ENCODE measurements at regions not wholly inside any gene's neighbourhood (a gene's known extent, or its start where the extent isn't known, plus 50 kb on each side); places are given as distances from the start of the nearest gene placed in this dataset.
"Not testable (repeated sequence)": the region's sequence is repeated elsewhere in the genome, so short reads cannot be mapped to it uniquely, and the experiment has no call there.

- no peak for TF ChIP-seq POLR2A (IDR thresholded peaks at IDR 0.05; ENCODE audit: low read depth, low read length)
- DNase-seq (ENCODE audit: insufficient read length, low spot score) (no peak), FAIRE-seq (no peak)
These were observed 302.7 kb downstream of the RFPL4B start for GRCh38 chr6:112649853-112650252.

- no peak for FAIRE-seq
- DNase-seq (ENCODE audit: insufficient read length, low spot score) = no peak
- no peak for TF ChIP-seq POLR2A (IDR thresholded peaks at IDR 0.05; ENCODE audit: low read depth, low read length)
These were observed 304.1 kb downstream of the RFPL4B start for GRCh38 chr6:112651239-112651638.

GRCh38 chr6:112659912-112660311, 312.8 kb downstream of the RFPL4B start:
- DNase-seq (ENCODE audit: insufficient read length, low spot score) (no peak), FAIRE-seq (no peak)
- no peak for TF ChIP-seq POLR2A (IDR thresholded peaks at IDR 0.05; ENCODE audit: low read depth, low read length)

GRCh38 chr6:112660626-112661025, 313.5 kb downstream of the RFPL4B start:
- no peak for DNase-seq (ENCODE audit: insufficient read length, low spot score)
- no peak for TF ChIP-seq POLR2A (IDR thresholded peaks at IDR 0.05; ENCODE audit: low read depth, low read length)
- FAIRE-seq = no peak

GRCh38 chr6:112663698-112664097, 316.6 kb downstream of the RFPL4B start:
- DNase-seq (ENCODE audit: insufficient read length, low spot score) = no peak
- FAIRE-seq = no peak
- TF ChIP-seq POLR2A (IDR thresholded peaks at IDR 0.05; ENCODE audit: low read depth, low read length) = no peak

GRCh38 chr6:112665114-112665513, 318.0 kb downstream of the RFPL4B start:
- no peak for TF ChIP-seq POLR2A (IDR thresholded peaks at IDR 0.05; ENCODE audit: low read depth, low read length)
- DNase-seq (ENCODE audit: insufficient read length, low spot score) (no peak), FAIRE-seq (no peak)

GRCh38 chr6:112665815-112666214, 318.7 kb downstream of the RFPL4B start:
- no peak for FAIRE-seq
- no peak for TF ChIP-seq POLR2A (IDR thresholded peaks at IDR 0.05; ENCODE audit: low read depth, low read length)

GRCh38 chr6:112667427-112667826, 320.3 kb downstream of the RFPL4B start:
- TF ChIP-seq POLR2A (IDR thresholded peaks at IDR 0.05; ENCODE audit: low read depth, low read length) = no peak
- FAIRE-seq = no peak
- DNase-seq (ENCODE audit: insufficient read length, low spot score) = no peak

More at GRCh38 chr6:112665815-112666214, 318.7 kb downstream of the RFPL4B start:
- DNase-seq (ENCODE audit: insufficient read length, low spot score) = no peak

- no peak for TF ChIP-seq POLR2A (IDR thresholded peaks at IDR 0.05; ENCODE audit: low read depth, low read length)
- DNase-seq (ENCODE audit: insufficient read length, low spot score) (no peak), FAIRE-seq (no peak)
These were observed 333.0 kb downstream of the RFPL4B start for GRCh38 chr6:112680091-112680490.

GRCh38 chr6:112682071-112682470, 334.9 kb downstream of the RFPL4B start:
- no peak for DNase-seq (ENCODE audit: insufficient read length, low spot score)
- no peak for FAIRE-seq
- TF ChIP-seq POLR2A (IDR thresholded peaks at IDR 0.05; ENCODE audit: low read depth, low read length) = no peak

- no peak for TF ChIP-seq POLR2A (IDR thresholded peaks at IDR 0.05; ENCODE audit: low read depth, low read length)
- no peak for FAIRE-seq
- DNase-seq (ENCODE audit: insufficient read length, low spot score) = no peak
These were observed 336.0 kb downstream of the RFPL4B start for GRCh38 chr6:112683106-112683505.

- DNase-seq (ENCODE audit: insufficient read length, low spot score) (no peak), FAIRE-seq (no peak)
- no peak for TF ChIP-seq POLR2A (IDR thresholded peaks at IDR 0.05; ENCODE audit: low read depth, low read length)
These were observed 336.8 kb downstream of the RFPL4B start for GRCh38 chr6:112683926-112684325.

GRCh38 chr6:112685521-112686220, 338.5 kb downstream of the RFPL4B start:
- not testable (repeated sequence) for DNase-seq (ENCODE audit: insufficient read length, low spot score); FAIRE-seq

GRCh38 chr6:112688487-112689165, 341.5 kb downstream of the RFPL4B start:
- DNase-seq (ENCODE audit: insufficient read length, low spot score); FAIRE-seq: not testable (repeated sequence)

GRCh38 chr6:112689183-112689858, 342.2 kb downstream of the RFPL4B start:
- not testable (repeated sequence) for DNase-seq (ENCODE audit: insufficient read length, low spot score); FAIRE-seq
